Muscle layer of colon (tissue), 2 donors: ENCODE measurements at regions not wholly inside any gene's neighbourhood (a gene's known extent, or its start where the extent isn't known, plus 50 kb on each side); places are given as distances from the start of the nearest gene placed in this dataset.

Experiments
- H3K27ac ChIP-seq: one replicate; pipeline ENCODE4 v1.7.0; 2013; ENCODE audit warnings: low read depth, mild to moderate bottlenecking, low read length, moderate library complexity
- H3K27me3 ChIP-seq, 2 donors: one replicate each; pipeline ENCODE4 v1.7.0; 2013; ENCODE audit warnings: low read length in 2 of 2, mild to moderate bottlenecking in 2 of 2; ENCODE audit not compliant: insufficient read depth in 2 of 2, control insufficient read depth in 1 of 2
- H3K36me3 ChIP-seq: one replicate; pipeline ENCODE4 v1.7.0; 2013; ENCODE audit warnings: mild to moderate bottlenecking, low read length; ENCODE audit not compliant: insufficient read depth
- H3K4me1 ChIP-seq: one replicate; pipeline ENCODE4 v1.7.0; 2013; ENCODE audit warnings: mild to moderate bottlenecking, low read length; ENCODE audit not compliant: insufficient read depth
- H3K4me3 ChIP-seq, 2 donors: one replicate each; pipeline ENCODE4 v1.7.0; 2013; ENCODE audit warnings: low read length in 2 of 2, low read depth in 1 of 2, mild to moderate bottlenecking in 1 of 2, moderate library complexity in 1 of 2
- H3K9ac ChIP-seq: one replicate; pipeline ENCODE4 v1.7.0; 2013; ENCODE audit warnings: low read length
- H3K9me3 ChIP-seq: one replicate; pipeline ENCODE4 v1.7.0; 2013; ENCODE audit warnings: mild to moderate bottlenecking, low read length
- donor health status: abdominal sarcoma.
- donor health status: Adenocarcinoma of cecum.

- Histone ChIP-seq H3K36me3 (no peaks in the 10 kb centered on the region), H3K9ac (no peak overlapping the region), H3K27ac (no peak overlapping the region), H3K4me1 (peaks cover 13% of the 10 kb centered on the region), H3K4me3 (no peak overlapping the region), H3K27me3 (no peaks in the 10 kb centered on the region), H3K9me3 (no peaks in the 10 kb centered on the region)
Observed at GRCh38 chr3:46112984-46113383, 85.7 kb upstream of the XCR1 start.

GRCh38 chr3:46112296-46112695, 85.0 kb upstream of the XCR1 start:
- Histone ChIP-seq H3K36me3 (no peaks in the 10 kb centered on the region), H3K4me3 (no peak overlapping the region), H3K27me3 (no peaks in the 10 kb centered on the region), H3K9ac (no peak overlapping the region), H3K4me1 (peaks cover 13% of the 10 kb centered on the region), H3K27ac (no peak overlapping the region), H3K9me3 (no peaks in the 10 kb centered on the region)

GRCh38 chr3:46110701-46111493, 83.6 kb upstream of the XCR1 start:
- no peaks in the 10 kb centered on the region for H3K27me3 ChIP-seq
- H3K4me1 ChIP-seq, result peaks cover 7% of the 10 kb centered on the region
- H3K27ac ChIP-seq, result no peak overlapping the region
- H3K9me3 ChIP-seq, result no peaks in the 10 kb centered on the region
- H3K4me3 ChIP-seq, result no peak overlapping the region
- no peak overlapping the region for H3K9ac ChIP-seq
- no peaks in the 10 kb centered on the region for H3K36me3 ChIP-seq

GRCh38 chr3:46107682-46108081, 80.4 kb upstream of the XCR1 start:
- Histone ChIP-seq H3K4me1 (peaks cover 7% of the 10 kb centered on the region), H3K9me3 (no peaks in the 10 kb centered on the region), H3K27ac (no peak overlapping the region), H3K9ac (no peak overlapping the region), H3K27me3 (no peaks in the 10 kb centered on the region), H3K36me3 (no peaks in the 10 kb centered on the region), H3K4me3 (no peak overlapping the region)

- Histone ChIP-seq H3K27ac (no peak overlapping the region), H3K9me3 (no peaks in the 10 kb centered on the region), H3K4me1 (peaks cover under 1% of the 10 kb centered on the region), H3K9ac (no peak overlapping the region), H3K36me3 (no peaks in the 10 kb centered on the region), H3K4me3 (no peak overlapping the region), H3K27me3 (no peaks in the 10 kb centered on the region)
Observed at GRCh38 chr3:46105306-46105919, 78.1 kb upstream of the XCR1 start.

GRCh38 chr3:46104706-46105105, 77.4 kb upstream of the XCR1 start:
- H3K27ac ChIP-seq, result no peak overlapping the region
- H3K9me3 ChIP-seq, result no peaks in the 10 kb centered on the region
- no peaks in the 10 kb centered on the region for H3K4me1 ChIP-seq
- H3K27me3 ChIP-seq, result no peaks in the 10 kb centered on the region
- no peak overlapping the region for H3K4me3 ChIP-seq
- H3K9ac ChIP-seq, result no peak overlapping the region
- no peaks in the 10 kb centered on the region for H3K36me3 ChIP-seq

GRCh38 chr3:46102780-46103130, 75.5 kb upstream of the XCR1 start:
- H3K27ac ChIP-seq, result no peak overlapping the region
- H3K4me1 ChIP-seq, result peaks cover 8% of the 10 kb centered on the region
- H3K9ac ChIP-seq, result no peak overlapping the region
- no peaks in the 10 kb centered on the region for H3K27me3 ChIP-seq
- no peaks in the 10 kb centered on the region for H3K9me3 ChIP-seq
- H3K4me3 ChIP-seq, result no peak overlapping the region
- H3K36me3 ChIP-seq, result no peaks in the 10 kb centered on the region

- H3K36me3 ChIP-seq, result no peaks in the 10 kb centered on the region
- H3K4me3 ChIP-seq, result no peak overlapping the region
- H3K9me3 ChIP-seq, result no peaks in the 10 kb centered on the region
- H3K27ac ChIP-seq, result no peak overlapping the region
- H3K9ac ChIP-seq, result no peak overlapping the region
- H3K27me3 ChIP-seq, result no peaks in the 10 kb centered on the region
- H3K4me1 ChIP-seq, result peaks cover 12% of the 10 kb centered on the region
Observed at GRCh38 chr3:46102059-46102779, 74.9 kb upstream of the XCR1 start.

- Histone ChIP-seq H3K4me3 (no peak overlapping the region), H3K4me1 (peaks cover 19% of the 10 kb centered on the region), H3K27ac (no peak overlapping the region), H3K9me3 (no peaks in the 10 kb centered on the region), H3K27me3 (no peaks in the 10 kb centered on the region), H3K9ac (no peak overlapping the region), H3K36me3 (no peaks in the 10 kb centered on the region)
Observed at GRCh38 chr3:46100812-46101211, 73.5 kb upstream of the XCR1 start.

GRCh38 chr3:46098319-46098761, 71.1 kb upstream of the XCR1 start:
- no peak overlapping the region for H3K9ac ChIP-seq
- H3K4me1 ChIP-seq, result peaks cover 19% of the 10 kb centered on the region
- no peaks in the 10 kb centered on the region for H3K9me3 ChIP-seq
- H3K36me3 ChIP-seq, result no peaks in the 10 kb centered on the region
- no peaks in the 10 kb centered on the region for H3K27me3 ChIP-seq
- H3K4me3 ChIP-seq, result no peak overlapping the region
- peak overlapping the region; percentile 42 for H3K27ac ChIP-seq

- Histone ChIP-seq H3K9ac (no peak overlapping the region), H3K9me3 (no peaks in the 10 kb centered on the region), H3K4me1 (peaks cover 19% of the 10 kb centered on the region), H3K27ac (peak overlapping the region; percentile 42), H3K4me3 (no peak overlapping the region), H3K27me3 (no peaks in the 10 kb centered on the region), H3K36me3 (no peaks in the 10 kb centered on the region)
Observed at GRCh38 chr3:46097691-46098241, 70.5 kb upstream of the XCR1 start.
